Endothelial cell of umbilical vein (primary cell): ENCODE measurements at regions not wholly inside any gene's neighbourhood (a gene's known extent, or its start where the extent isn't known, plus 50 kb on each side); places are given as distances from the start of the nearest gene placed in this dataset.

ENCODE experiments used
- BruUV-seq: library from RNA; stranded (reverse); fragments of 400-500 nt; replicated peaks from 2 replicates; lab custom pipeline; 2021; lab: Mats Ljungman, UMichigan
- CTCF ChIA-PET: fragments of 300-600, 350-600 bp; sonication (Branson Sonifier 250); formaldehyde crosslinking; loops from one replicate; lab custom pipeline; 2021; ENCODE audit warnings: antibody characterized with exemption, inconsistent platforms; lab: Charles Lee
- POLR2A ChIA-PET: fragments of 300-600, 350-600 bp; sonication (Branson Sonifier 250); formaldehyde crosslinking; loops from one replicate; lab custom pipeline; 2021; ENCODE audit warnings: antibody characterized with exemption, inconsistent platforms; lab: Charles Lee
- DNase-seq: peaks from one replicate; pipeline ENCODE4 v3.0.0-alpha.2; 2011; ENCODE audit warnings: low read depth, low spot score
- FAIRE-seq: peaks from 2 replicates; lab custom pipeline; 2011; peaks lifted over from hg19 to GRCh38; lab: Jason Lieb, UNC
- H2AFZ ChIP-seq: 2 replicates; pipeline ENCODE4 v1.6.0; 2012; ENCODE audit warnings: low read depth, low read length, control low read depth, inconsistent platforms
- H3K27ac ChIP-seq: 2 replicates; pipeline ENCODE4 v1.5.1; 2011; ENCODE audit warnings: low read depth, mild to moderate bottlenecking, control low read depth, low read length, moderate library complexity; ENCODE audit not compliant: insufficient read depth
- H3K27me3 ChIP-seq, 2 experiments: 2 replicates each; pipeline versions ENCODE4 v1.6.0 to v1.6.1; 2011; ENCODE audit warnings: low read length in 2 of 2, mixed read lengths in 1 of 2; ENCODE audit not compliant: control insufficient read depth in 2 of 2, insufficient read depth in 2 of 2
- H3K36me3 ChIP-seq, 2 experiments: 2 replicates in 1 of 2; 3 replicates in 1 of 2; pipeline ENCODE4 v1.5.1; 2011; ENCODE audit warnings: low read length in 2 of 2, mild to moderate bottlenecking in 1 of 2, moderate library complexity in 1 of 2; ENCODE audit not compliant: control insufficient read depth in 2 of 2, insufficient read depth in 2 of 2; ENCODE audit errors: extremely low read depth in 1 of 2
- H3K4me1 ChIP-seq: 3 replicates; pipeline ENCODE4 v1.5.1; 2011; ENCODE audit warnings: mild to moderate bottlenecking, low read length; ENCODE audit not compliant: control insufficient read depth, insufficient read depth; ENCODE audit errors: extremely low read depth
- H3K4me2 ChIP-seq: 2 replicates; pipeline ENCODE4 v1.6.1; 2011; ENCODE audit warnings: low read length, control low read depth, mixed read lengths; ENCODE audit not compliant: insufficient read depth
- H3K4me3 ChIP-seq, 3 experiments: fragments of 200-600 bp in 1 of 3; sonication (generic), shearing (Covaris generic) in 1 of 3; replicated peaks in 1 of 3; 2 replicates each; pipeline ENCODE4 v1.5.1; 2011 to 2016; ENCODE audit warnings: control low read depth in 3 of 3, low read length in 3 of 3, mild to moderate bottlenecking in 2 of 3, inconsistent platforms in 1 of 3, low read depth in 1 of 3, moderate library complexity in 1 of 3; ENCODE audit not compliant: insufficient read depth in 1 of 3
- H3K79me2 ChIP-seq: 2 replicates; pipeline ENCODE4 v1.6.0; 2012; ENCODE audit warnings: low read length, inconsistent platforms; ENCODE audit not compliant: control insufficient read depth, insufficient read depth
- H3K9ac ChIP-seq: replicated peaks from 2 replicates; pipeline ENCODE3; 2011; ENCODE audit warnings: low read length, control low read depth; ENCODE audit not compliant: insufficient read depth; ENCODE audit errors: extremely low read depth
- H3K9me1 ChIP-seq: replicated peaks from 3 replicates; pipeline ENCODE4 v1.6.0; 2011; ENCODE audit warnings: mild to moderate bottlenecking, low read length; ENCODE audit not compliant: control insufficient read depth, insufficient read depth; ENCODE audit errors: extremely low read depth
- H3K9me3 ChIP-seq: replicated peaks from 2 replicates; pipeline ENCODE4 v1.5.1; 2012; ENCODE audit warnings: low read length, inconsistent platforms; ENCODE audit not compliant: control insufficient read depth, insufficient read depth
- H4K20me1 ChIP-seq: replicated peaks from 2 replicates; pipeline ENCODE3; 2011; ENCODE audit warnings: mild to moderate bottlenecking, low read length; ENCODE audit not compliant: control insufficient read depth, insufficient read depth; ENCODE audit errors: extremely low read depth
- CTCF ChIP-seq, 2 donors: IDR thresholded peaks; 1 replicate in 1 of 2; 2 replicates in 1 of 2; pipeline ENCODE4 v1.5.1; 2011; ENCODE audit warnings: low read length in 2 of 2, mild to moderate bottlenecking in 2 of 2, moderate library complexity in 2 of 2, control low read depth in 1 of 2, inconsistent platforms in 1 of 2, low read depth in 1 of 2; ENCODE audit not compliant: insufficient read depth in 1 of 2; ENCODE audit errors: extremely low read depth in 1 of 2
- EZH2 ChIP-seq: IDR thresholded peaks from 2 replicates; pipeline ENCODE4 v1.6.1; 2012; ENCODE audit warnings: borderline replicate concordance, low read depth, mild to moderate bottlenecking, moderate library complexity, low read length, inconsistent platforms; ENCODE audit not compliant: severe bottlenecking
- FOS ChIP-seq: IDR thresholded peaks from 2 replicates; pipeline ENCODE4 v1.6.1; 2011; ENCODE audit warnings: mild to moderate bottlenecking, low read length, moderate library complexity, borderline replicate concordance; ENCODE audit not compliant: insufficient read depth
- GATA2 ChIP-seq: IDR thresholded peaks from 2 replicates; pipeline ENCODE4 v1.7.0; 2011; ENCODE audit warnings: low read depth, mild to moderate bottlenecking, moderate library complexity, mixed read lengths, low read length; ENCODE audit not compliant: insufficient read length, insufficient read depth
- MAX ChIP-seq: IDR thresholded peaks from 2 replicates; pipeline ENCODE4 v1.6.1; 2011; ENCODE audit not compliant: insufficient read depth, insufficient read length
- POLR2AphosphoS5 ChIP-seq: IDR thresholded peaks from 2 replicates; pipeline ENCODE4 v1.6.1; 2012; ENCODE audit warnings: low read depth, mild to moderate bottlenecking, control low read depth, low read length, moderate library complexity; ENCODE audit not compliant: insufficient read depth
- dilution Hi-C: fragments of 300-500 bp; cut with MboI; formaldehyde crosslinking; loops from one replicate; pipeline ENCODE4 v1.15.0; 2019; ENCODE audit warnings: low sequenced_read_pairs; ENCODE audit not compliant: extremely low pct_ligation_motif_present
- intact Hi-C: fragments of 100-400 bp; cut with micrococcal nuclease; formaldehyde crosslinking; loops from one replicate; pipeline ENCODE4 v1.10.0; 2022

GRCh38 chr11:119486691-119487259 lies 63.8 kb upstream of the THY1 start:
- FAIRE-seq, result no peak
- Histone ChIP-seq H3K27ac (no peak overlapping the region), H3K9ac (no peak overlapping the region), H3K79me2 (no peaks in the 10 kb centered on the region), H3K4me2 (no peak overlapping the region), H3K27me3 (peaks cover 0 to 2% of the 10 kb centered on the region in 2 experiments), H2AFZ (no peak overlapping the region), H3K4me1 (no peaks in the 10 kb centered on the region), H3K9me1 (no peaks in the 10 kb centered on the region), H3K36me3 (no peaks in the 10 kb centered on the region), H3K4me3 (no peak overlapping the region), H3K9me3 (no peaks in the 10 kb centered on the region), H4K20me1 (no peaks in the 10 kb centered on the region)
- ChIA-PET CTCF (interaction anchor here (1.8 kb wide), 1 partner anchor 622 kb away, joined by 9 read pairs; no protein-coding TSS in a partner anchor), POLR2A (no interaction called here)
- dilution Hi-C loops, result no loop called here
- intact Hi-C loops, result no loop called here
- no peak for TF ChIP-seq GATA2
- TF ChIP-seq CTCF (IDR thresholded peaks at IDR 0.05; ENCODE audit: extremely low read depth in 1 of 2, insufficient read depth in 1 of 2, low read depth in 1 of 2, low read length in 2 of 2), result no peak
- TF ChIP-seq FOS, result no peak
- TF ChIP-seq EZH2, result no peak
- TF ChIP-seq POLR2AphosphoS5, result no peak
- no peak for TF ChIP-seq MAX
- DNase-seq, result no peak
- BruUV-seq, result no TSS peak
